Posterior cingulate gyrus (tissue), 11 donors: ENCODE measurements at regions not wholly inside any gene's neighbourhood (a gene's known extent, or its start where the extent isn't known, plus 50 kb on each side); places are given as distances from the start of the nearest gene placed in this dataset.

Experiments used
- DNase-seq, 10 donors: peaks; one replicate each; pipeline versions ENCODE4 v3.0.0 to v3.0.0-alpha.2; 2020 to 2021; ENCODE audit warnings: mixed read lengths in 3 of 10
- intact Hi-C: fragments of 100-400 bp; cut with DNase I; formaldehyde crosslinking; loops from one replicate; pipeline ENCODE4 v1.15.1; 2023

GRCh38 chr5:173530547-173530946 is 85.9 kb downstream of the BOD1 start:
- intact Hi-C loops = no loop called here
- no peak for DNase-seq

- no peak for DNase-seq
- intact Hi-C loops = no loop called here
These were observed 86.6 kb downstream of the BOD1 start for GRCh38 chr5:173529861-173530260.

GRCh38 chr5:173527671-173528070 is 88.8 kb downstream of the BOD1 start:
- intact Hi-C loops = no loop called here
- no peak for DNase-seq

- DNase-seq = no peak
- intact Hi-C loops = no loop called here
These were observed 92.3 kb downstream of the BOD1 start for GRCh38 chr5:173524136-173524535.

GRCh38 chr5:173523388-173523787 is 93.1 kb downstream of the BOD1 start:
- intact Hi-C loops = no loop called here
- DNase-seq = no peak

- intact Hi-C loops = no loop called here
- DNase-seq = no peak
These were observed 93.9 kb downstream of the BOD1 start for GRCh38 chr5:173522518-173522917.

- intact Hi-C loops = no loop called here
These were observed 97.6 kb downstream of the BOD1 start for GRCh38 chr5:173518856-173519255.

GRCh38 chr5:173517648-173518047 is 98.8 kb downstream of the BOD1 start:
- intact Hi-C loops = no loop called here
- DNase-seq = no peak

More at GRCh38 chr5:173518856-173519255, 97.6 kb downstream of the BOD1 start:
- DNase-seq = no peak

GRCh38 chr5:173515526-173515925 is 100.9 kb downstream of the BOD1 start:
- DNase-seq = no peak
- intact Hi-C loops = no loop called here

- no peak for DNase-seq
- intact Hi-C loops = no loop called here
These were observed 101.8 kb downstream of the BOD1 start for GRCh38 chr5:173514661-173515060.

GRCh38 chr5:173513521-173513991 is 102.9 kb downstream of the BOD1 start:
- intact Hi-C loops = no loop called here
- DNase-seq = no peak

- intact Hi-C loops = no loop called here
- DNase-seq = no peak
These were observed 103.6 kb downstream of the BOD1 start for GRCh38 chr5:173512637-173513435.

GRCh38 chr5:173509060-173509459 is 107.4 kb downstream of the BOD1 start:
- intact Hi-C loops = no loop called here
- no peak for DNase-seq

GRCh38 chr5:173507171-173507570 is 109.3 kb downstream of the BOD1 start:
- intact Hi-C loops = no loop called here
- no peak for DNase-seq

GRCh38 chr5:173505634-173506033 is 110.8 kb downstream of the BOD1 start:
- no peak for DNase-seq
- intact Hi-C loops = no loop called here

GRCh38 chr5:173501922-173502321 is 114.5 kb downstream of the BOD1 start:
- no peak for DNase-seq
- intact Hi-C loops = no loop called here

- DNase-seq = no peak
These were observed 115.2 kb downstream of the BOD1 start for GRCh38 chr5:173501271-173501670.

GRCh38 chr5:173500213-173500560 is 116.3 kb downstream of the BOD1 start:
- DNase-seq = no peak
- intact Hi-C loops = no loop called here

More at GRCh38 chr5:173501271-173501670, 115.2 kb downstream of the BOD1 start:
- intact Hi-C loops = no loop called here

- no peak for DNase-seq
- intact Hi-C loops = loop anchor here (5.0 to 10.0 kb wide), 2 partner anchors 165 to 207 kb away; no protein-coding TSS in a partner anchor
These were observed 116.8 kb downstream of the BOD1 start for GRCh38 chr5:173499471-173500212.

- DNase-seq = no peak
- intact Hi-C loops = loop anchor here (5.0 to 10.0 kb wide), 2 partner anchors 164 to 207 kb away; no protein-coding TSS in a partner anchor
These were observed 117.5 kb downstream of the BOD1 start for GRCh38 chr5:173498739-173499470.

- intact Hi-C loops = loop anchor here (5.0 to 10.0 kb wide), 2 partner anchors 163 to 206 kb away; no protein-coding TSS in a partner anchor
- no peak for DNase-seq
These were observed 118.2 kb downstream of the BOD1 start for GRCh38 chr5:173498286-173498685.
